ENCODE measurements at regions not wholly inside any gene's neighbourhood (a gene's known extent, or its start where the extent isn't known, plus 50 kb on each side); places are given as distances from the start of the nearest gene placed in this dataset.
"Not testable (repeated sequence)": the region's sequence is repeated elsewhere in the genome, so short reads cannot be mapped to it uniquely, and the experiment has no call there.

DNA sequence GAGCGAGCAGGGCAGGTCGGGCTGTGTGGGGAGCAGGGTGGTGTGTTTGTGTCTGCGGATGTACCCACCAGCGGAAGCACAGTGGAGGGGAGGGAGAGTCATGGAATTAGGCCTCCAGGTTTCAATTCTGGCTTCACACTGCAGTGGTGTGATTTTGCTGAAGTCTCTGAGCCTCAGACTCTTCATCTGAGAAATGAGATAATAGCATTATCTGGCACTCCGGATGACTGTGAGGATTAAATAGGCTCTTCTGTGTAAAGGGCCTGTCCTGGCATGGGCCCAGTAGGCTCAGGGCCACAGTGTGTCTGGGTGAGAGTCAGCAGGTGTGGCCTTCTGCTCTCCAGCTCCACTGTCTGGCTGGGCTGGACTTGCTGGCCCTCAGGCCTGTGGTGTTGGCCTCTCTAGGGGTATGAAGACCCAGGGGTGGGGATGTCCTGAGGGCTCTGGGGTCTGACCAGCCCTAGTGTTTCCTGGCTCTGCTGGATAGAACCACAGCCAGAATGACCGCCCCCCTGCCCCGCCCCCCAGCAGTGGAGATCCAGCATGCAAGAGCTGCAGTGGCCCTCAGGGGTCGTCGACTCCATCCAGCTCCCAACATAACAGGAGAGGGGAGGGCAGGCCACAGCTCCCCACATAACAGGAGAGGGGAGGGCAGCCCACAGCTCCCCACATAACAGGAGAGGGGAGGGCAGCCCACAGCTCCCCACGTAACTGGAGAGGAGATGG lies 178.6 kb downstream of the RPS24 start:
- Histone ChIP-seq H3K36me3 (ENCODE audit: control insufficient read depth in 2 of 3, insufficient read depth in 3 of 3, low read length in 3 of 3) (no peaks in the 10 kb centered on the region), H3K4me3 (ENCODE audit: low read length) (no peak overlapping the region), H3K27me3 (ENCODE audit: control insufficient read depth in 2 of 2, insufficient read depth in 2 of 2, low read length in 2 of 2) (no peaks in the 10 kb centered on the region), H3K27ac (ENCODE audit: low read depth, low read length) (no peak overlapping the region), H3K9me3 (ENCODE audit: control insufficient read depth in 2 of 3, low read length in 3 of 3) (no peaks in the 10 kb centered on the region), H3K4me1 (ENCODE audit: control insufficient read depth in 2 of 2, insufficient read depth in 2 of 2, low read length in 2 of 2) (no peaks in the 10 kb centered on the region)
- no peak for DNase-seq
- CTCF ChIA-PET, result no interaction called here
- ATAC-seq, result no peak
- no peaks in the 10 kb centered on the region for H3K36me3 Mint-ChIP-seq
- intact Hi-C loops (cut with micrococcal nuclease), result no loop called here
- H3K4me3 Mint-ChIP-seq, result no peak overlapping the region
- H3K27me3 Mint-ChIP-seq, result peaks cover 14 to 21% (median 20%) of the 10 kb centered on the region in 5 donors
- peaks cover 0 to 2% (median 0%) of the 10 kb centered on the region in 7 donors for H3K4me1 Mint-ChIP-seq
- POLR2A ChIA-PET, result no interaction called here
- H3K27ac Mint-ChIP-seq, result no peak overlapping the region
- no peaks in the 10 kb centered on the region for H3K9me3 Mint-ChIP-seq

DNA sequence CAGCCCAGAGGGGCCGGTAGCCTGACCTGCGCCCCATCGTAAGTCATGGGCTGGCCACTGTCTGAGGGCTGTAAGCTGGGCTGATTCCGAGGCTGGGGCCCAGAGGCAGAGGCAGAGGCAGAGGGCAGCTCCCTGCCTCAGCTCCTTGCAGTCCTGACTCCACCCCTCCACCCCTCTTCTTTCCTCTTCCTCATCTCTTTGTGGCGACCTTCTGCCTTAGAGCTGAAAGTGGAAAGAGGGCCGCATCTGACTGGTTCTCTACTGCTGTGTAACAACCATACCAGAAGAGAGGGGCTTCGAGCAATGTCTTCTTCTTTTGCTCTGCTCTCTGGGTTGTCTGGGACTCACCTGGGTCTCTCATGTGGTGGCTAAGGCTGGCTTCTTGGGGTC lies 179.1 kb downstream of the RPS24 start:
- intact Hi-C loops (cut with micrococcal nuclease), result no loop called here
- no peaks in the 10 kb centered on the region for H3K4me1 ChIP-seq (ENCODE audit: control insufficient read depth in 2 of 2, insufficient read depth in 2 of 2, low read length in 2 of 2)

DNA sequence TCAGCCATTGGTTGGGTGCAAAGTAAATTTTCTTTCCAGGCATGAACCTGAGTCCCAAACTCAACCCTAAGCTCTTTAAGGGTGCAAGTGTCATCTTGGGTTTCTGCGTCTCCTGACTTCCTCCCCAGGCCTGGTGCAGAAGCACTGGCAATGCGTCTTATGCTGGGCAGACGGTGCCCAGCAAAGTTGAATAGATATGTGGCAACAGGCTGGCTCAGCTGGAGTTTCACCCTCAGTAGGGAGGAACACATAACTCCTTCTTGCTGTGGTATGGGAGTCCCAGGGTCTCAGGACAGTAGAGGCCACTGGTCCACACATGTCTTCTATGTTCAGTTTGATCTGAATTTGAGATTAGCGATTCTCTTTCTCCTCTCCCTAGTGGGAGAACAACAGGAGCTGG lies 181.3 kb downstream of the RPS24 start:
- Mint-ChIP-seq H3K9me3 (peaks cover 0 to 1% (median 0%) of the 10 kb centered on the region in 11 donors), H3K4me1 (peaks cover 0 to 2% (median 0%) of the 10 kb centered on the region in 7 donors), H3K27me3 (peaks cover 19 to 42% (median 36%) of the 10 kb centered on the region in 5 donors), H3K4me3 (no peak overlapping the region), H3K36me3 (no peaks in the 10 kb centered on the region), H3K27ac (peak overlapping the region in 1 of 9 donors; percentile 36)
- Histone ChIP-seq H3K4me3 (ENCODE audit: low read length) (no peak overlapping the region), H3K4me1 (ENCODE audit: control insufficient read depth in 2 of 2, insufficient read depth in 2 of 2, low read length in 2 of 2) (no peaks in the 10 kb centered on the region), H3K27me3 (ENCODE audit: control insufficient read depth in 2 of 2, insufficient read depth in 2 of 2, low read length in 2 of 2) (no peaks in the 10 kb centered on the region), H3K27ac (ENCODE audit: low read depth, low read length) (no peak overlapping the region), H3K9me3 (ENCODE audit: control insufficient read depth in 2 of 3, low read length in 3 of 3) (no peaks in the 10 kb centered on the region), H3K36me3 (ENCODE audit: control insufficient read depth in 2 of 3, insufficient read depth in 3 of 3, low read length in 3 of 3) (no peaks in the 10 kb centered on the region)
- intact Hi-C loops (cut with micrococcal nuclease), result no loop called here
- DNase-seq, result no peak
- ATAC-seq, result no peak
- ChIA-PET CTCF (no interaction called here), POLR2A (no interaction called here)

More for the DNA sequence above, 179.1 kb downstream of the RPS24 start:
- Mint-ChIP-seq H3K9me3 (peaks cover 0 to under 1% (median 0%) of the 10 kb centered on the region in 11 donors), H3K4me1 (peaks cover 0 to 2% (median 0%) of the 10 kb centered on the region in 7 donors), H3K36me3 (no peaks in the 10 kb centered on the region), H3K27ac (peak overlapping the region in 1 of 9 donors; percentile 55), H3K27me3 (peaks cover 15 to 24% (median 23%) of the 10 kb centered on the region in 5 donors), H3K4me3 (no peak overlapping the region)
- no peak overlapping the region for H3K27ac ChIP-seq (ENCODE audit: low read depth, low read length)
- no peaks in the 10 kb centered on the region for H3K27me3 ChIP-seq (ENCODE audit: control insufficient read depth in 2 of 2, insufficient read depth in 2 of 2, low read length in 2 of 2)
- DNase-seq, result no peak
- no peaks in the 10 kb centered on the region for H3K36me3 ChIP-seq (ENCODE audit: control insufficient read depth in 2 of 3, insufficient read depth in 3 of 3, low read length in 3 of 3)
- ChIA-PET POLR2A (no interaction called here), CTCF (no interaction called here)
- no peaks in the 10 kb centered on the region for H3K9me3 ChIP-seq (ENCODE audit: control insufficient read depth in 2 of 3, low read length in 3 of 3)
- no peak overlapping the region for H3K4me3 ChIP-seq (ENCODE audit: low read length)
- no peak for ATAC-seq

DNA sequence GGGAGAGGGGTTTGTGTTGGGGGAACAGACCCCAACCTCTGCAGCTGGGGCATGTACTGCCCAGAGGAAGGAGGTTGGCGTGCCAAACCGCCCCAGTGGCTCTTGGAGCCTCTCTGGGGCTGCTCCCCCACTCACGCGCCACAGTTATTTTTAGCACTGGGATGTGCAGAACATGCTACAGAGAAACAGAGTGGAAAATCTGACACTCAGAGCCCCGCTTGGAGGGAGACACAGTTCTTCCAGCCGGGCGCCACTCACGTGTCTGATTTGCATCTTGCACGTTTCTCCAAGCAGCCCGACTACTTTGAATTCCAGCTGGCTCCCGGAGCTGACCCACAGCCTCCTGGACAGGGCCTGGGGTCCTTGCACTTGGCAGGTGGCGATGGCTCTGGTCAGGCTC lies 182.0 kb downstream of the RPS24 start:
- H3K4me3 Mint-ChIP-seq, result no peak overlapping the region
- peaks cover 0 to 4% (median 0%) of the 10 kb centered on the region in 5 donors for H3K36me3 Mint-ChIP-seq
- no peak overlapping the region for H3K27ac ChIP-seq (ENCODE audit: low read depth, low read length)
- no peak overlapping the region for H3K27ac Mint-ChIP-seq
- H3K9me3 ChIP-seq (ENCODE audit: control insufficient read depth in 2 of 3, low read length in 3 of 3), result no peaks in the 10 kb centered on the region
- H3K27me3 ChIP-seq (ENCODE audit: control insufficient read depth in 2 of 2, insufficient read depth in 2 of 2, low read length in 2 of 2), result no peaks in the 10 kb centered on the region
- DNase-seq (no peak), ATAC-seq (no peak)
- CTCF ChIA-PET, result no interaction called here
- H3K4me3 ChIP-seq (ENCODE audit: low read length), result no peak overlapping the region
- intact Hi-C loops (cut with micrococcal nuclease), result no loop called here
- peaks cover 19 to 48% (median 36%) of the 10 kb centered on the region in 5 donors for H3K27me3 Mint-ChIP-seq
- POLR2A ChIA-PET, result no interaction called here
- H3K4me1 Mint-ChIP-seq, result peaks cover 0 to 2% (median 0%) of the 10 kb centered on the region in 7 donors
- no peaks in the 10 kb centered on the region for H3K36me3 ChIP-seq (ENCODE audit: control insufficient read depth in 2 of 3, insufficient read depth in 3 of 3, low read length in 3 of 3)
- peaks cover 0 to 4% (median 0%) of the 10 kb centered on the region in 11 donors for H3K9me3 Mint-ChIP-seq
- H3K4me1 ChIP-seq (ENCODE audit: control insufficient read depth in 2 of 2, insufficient read depth in 2 of 2, low read length in 2 of 2), result no peaks in the 10 kb centered on the region

DNA sequence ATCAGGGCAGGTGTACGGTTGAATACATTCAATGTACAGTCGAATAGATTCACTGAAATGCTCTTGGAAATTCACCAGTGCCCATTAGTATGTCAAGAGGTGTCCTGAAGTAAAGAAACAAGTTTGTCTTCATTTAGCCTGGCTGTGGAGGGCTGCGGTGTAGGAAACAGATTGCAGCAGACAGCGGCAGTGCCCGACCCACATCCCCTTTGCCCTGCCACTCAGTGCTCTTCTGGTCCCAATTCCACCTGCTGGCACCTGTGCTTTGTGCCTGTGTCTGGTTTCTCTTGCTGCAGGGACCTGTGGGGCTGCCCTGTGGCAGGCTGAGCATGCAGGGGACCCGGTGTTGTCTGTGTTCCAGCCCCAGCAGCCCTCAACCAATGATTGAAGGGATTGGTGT lies 183.7 kb downstream of the RPS24 start:
- ChIA-PET CTCF (no interaction called here), POLR2A (no interaction called here)
- intact Hi-C loops (cut with micrococcal nuclease), result no loop called here
- H3K4me3 Mint-ChIP-seq, result no peak overlapping the region
- H3K4me1 ChIP-seq (ENCODE audit: control insufficient read depth in 2 of 2, insufficient read depth in 2 of 2, low read length in 2 of 2), result no peaks in the 10 kb centered on the region
- H3K27ac ChIP-seq (ENCODE audit: low read depth, low read length), result no peak overlapping the region
- H3K27me3 ChIP-seq (ENCODE audit: control insufficient read depth in 2 of 2, insufficient read depth in 2 of 2, low read length in 2 of 2), result no peaks in the 10 kb centered on the region
- H3K36me3 ChIP-seq (ENCODE audit: control insufficient read depth in 2 of 3, insufficient read depth in 3 of 3, low read length in 3 of 3), result no peaks in the 10 kb centered on the region
- no peaks in the 10 kb centered on the region for H3K4me1 Mint-ChIP-seq
- H3K4me3 ChIP-seq (ENCODE audit: low read length), result no peak overlapping the region
- H3K36me3 Mint-ChIP-seq, result peaks cover 0 to 4% (median 0%) of the 10 kb centered on the region in 5 donors
- DNase-seq (no peak), ATAC-seq (no peak)
- H3K9me3 ChIP-seq (ENCODE audit: control insufficient read depth in 2 of 3, low read length in 3 of 3), result no peaks in the 10 kb centered on the region
- peaks cover 0 to 4% (median 0%) of the 10 kb centered on the region in 11 donors for H3K9me3 Mint-ChIP-seq
- H3K27me3 Mint-ChIP-seq, result peaks cover 19 to 50% (median 36%) of the 10 kb centered on the region in 5 donors
- no peak overlapping the region for H3K27ac Mint-ChIP-seq

DNA sequence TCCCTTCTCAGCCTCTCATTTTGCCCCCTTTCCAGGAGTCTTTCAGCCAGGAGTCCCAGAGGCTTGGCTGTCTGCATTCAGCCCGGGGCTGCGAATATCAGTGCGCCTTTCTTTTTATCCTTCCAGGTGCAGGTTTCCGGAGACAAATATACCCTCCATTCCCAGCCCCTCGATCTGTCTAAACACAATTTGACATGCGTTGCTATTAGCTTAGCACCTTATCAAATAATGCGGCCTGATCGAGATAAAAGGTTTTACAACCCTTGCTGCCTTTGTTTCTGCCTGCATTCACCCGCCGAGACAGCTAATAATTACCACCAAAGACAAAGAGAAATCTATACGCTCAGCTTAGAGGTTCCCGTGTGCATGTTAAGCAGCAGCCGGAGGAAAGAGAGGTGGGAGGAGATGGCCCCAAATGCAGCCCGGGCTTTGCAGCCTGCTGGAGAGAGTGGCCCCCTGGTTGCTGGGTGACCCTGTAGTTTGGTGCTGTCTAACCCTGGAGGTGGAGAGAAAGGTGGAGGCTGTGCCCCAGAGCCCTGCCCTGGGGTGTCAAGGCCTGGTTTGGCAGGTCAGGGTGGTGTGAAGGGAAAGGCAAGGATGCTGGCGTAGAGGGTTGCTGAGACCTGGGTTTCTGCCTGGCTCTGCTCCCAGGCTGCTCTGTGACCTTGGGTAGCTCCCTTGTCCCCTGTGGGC lies 185.3 kb downstream of the RPS24 start:
- Histone ChIP-seq H3K4me1 (ENCODE audit: control insufficient read depth in 2 of 2, insufficient read depth in 2 of 2, low read length in 2 of 2) (no peaks in the 10 kb centered on the region), H3K36me3 (ENCODE audit: control insufficient read depth in 2 of 3, insufficient read depth in 3 of 3, low read length in 3 of 3) (no peaks in the 10 kb centered on the region), H3K27ac (ENCODE audit: low read depth, low read length) (no peak overlapping the region), H3K9me3 (ENCODE audit: control insufficient read depth in 2 of 3, low read length in 3 of 3) (no peaks in the 10 kb centered on the region), H3K27me3 (ENCODE audit: control insufficient read depth in 2 of 2, insufficient read depth in 2 of 2, low read length in 2 of 2) (no peaks in the 10 kb centered on the region), H3K4me3 (ENCODE audit: low read length) (no peak overlapping the region)
- no peak overlapping the region for H3K4me3 Mint-ChIP-seq
- ChIA-PET CTCF (no interaction called here), POLR2A (no interaction called here)
- DNase-seq (no peak), ATAC-seq (no peak)
- peaks cover 19 to 57% (median 36%) of the 10 kb centered on the region in 5 donors for H3K27me3 Mint-ChIP-seq
- no peak overlapping the region for H3K27ac Mint-ChIP-seq
- H3K4me1 Mint-ChIP-seq, result no peaks in the 10 kb centered on the region
- H3K9me3 Mint-ChIP-seq, result peaks cover 0 to 4% (median 0%) of the 10 kb centered on the region in 11 donors
- intact Hi-C loops (cut with micrococcal nuclease), result no loop called here
- peaks cover 0 to 4% (median 0%) of the 10 kb centered on the region in 5 donors for H3K36me3 Mint-ChIP-seq

DNA sequence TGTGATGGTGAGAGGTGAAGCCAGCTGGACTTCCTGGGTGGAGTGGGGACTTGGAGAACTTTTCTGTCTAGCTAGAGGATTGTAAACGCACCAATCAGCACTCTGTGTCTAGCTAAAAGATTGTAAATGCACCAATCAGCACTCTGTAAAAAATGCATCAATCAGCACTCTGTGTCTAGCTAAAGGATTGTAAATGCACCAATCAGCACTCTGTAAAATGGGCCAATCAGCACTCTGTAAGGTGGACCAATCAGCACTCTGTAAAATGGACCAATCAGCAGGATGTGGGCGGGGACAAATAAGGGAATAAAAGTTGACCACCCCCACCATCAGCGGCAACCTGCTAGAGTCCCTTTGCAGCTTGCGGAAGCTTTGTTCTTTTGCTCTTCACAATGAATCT lies 185.9 kb downstream of the RPS24 start:
- intact Hi-C loops (cut with micrococcal nuclease); H3K27me3 ChIP-seq (ENCODE audit: control insufficient read depth in 2 of 2, insufficient read depth in 2 of 2, low read length in 2 of 2); H3K36me3 ChIP-seq (ENCODE audit: control insufficient read depth in 2 of 3, insufficient read depth in 3 of 3, low read length in 3 of 3); H3K4me3 ChIP-seq (ENCODE audit: low read length); H3K36me3 Mint-ChIP-seq; H3K9me3 ChIP-seq (ENCODE audit: control insufficient read depth in 2 of 3, low read length in 3 of 3); H3K4me1 ChIP-seq (ENCODE audit: control insufficient read depth in 2 of 2, insufficient read depth in 2 of 2, low read length in 2 of 2); H3K27ac Mint-ChIP-seq; H3K4me1 Mint-ChIP-seq; POLR2A ChIA-PET; H3K9me3 Mint-ChIP-seq; H3K4me3 Mint-ChIP-seq; ATAC-seq; DNase-seq; H3K27ac ChIP-seq (ENCODE audit: low read depth, low read length): not testable (repeated sequence)
- CTCF ChIA-PET, result interaction anchor here (0.6 kb wide), 1 partner anchor 745 kb away, joined by 3 read pairs; no protein-coding TSS in a partner anchor
- H3K27me3 Mint-ChIP-seq, result peaks cover 19 to 57% (median 32%) of the 10 kb centered on the region in 5 donors

All from naive thymus-derived CD4-positive, alpha-beta T cell (primary cell).